Brain microvascular endothelial cell (primary cell): ENCODE measurements at regions not wholly inside any gene's neighbourhood (a gene's known extent, or its start where the extent isn't known, plus 50 kb on each side); places are given as distances from the start of the nearest gene placed in this dataset.
A peak's percentile ranks its signal among the peaks of the same experiment; 100 is the strongest.

Experiments
- DNase-seq: peaks from one replicate; pipeline ENCODE4 v3.0.0-alpha.2; 2020
- H3K27ac ChIP-seq: fragments of 250-450 bp; sonication (Bioruptor Pico); 2 replicates; pipeline ENCODE4 v1.5.1; 2020; ENCODE audit warnings: mild to moderate bottlenecking, moderate library complexity
- H3K27me3 ChIP-seq: fragments of 250-450 bp; sonication (Bioruptor Pico); replicated peaks from 2 replicates; pipeline ENCODE4 v1.5.1; 2020; ENCODE audit warnings: mild to moderate bottlenecking
- H3K36me3 ChIP-seq: fragments of 250-450 bp; sonication (Bioruptor Pico); replicated peaks from 2 replicates; pipeline ENCODE4 v1.5.1; 2020; ENCODE audit warnings: mild to moderate bottlenecking
- H3K4me3 ChIP-seq: 2 replicates; pipeline ENCODE4 v1.5.1; 2011; ENCODE audit warnings: low read depth, mild to moderate bottlenecking, control low read depth, low read length, moderate library complexity
- in situ Hi-C: cut with HindIII; loops from 2 replicates; pipeline ENCODE4 v1.10.0; 2017; ENCODE audit warnings: low sequenced_read_pairs, low pct_ligation_motif_present
- TF ChIP-seq, protein P1 (sequence below): IDR thresholded peaks from 2 replicates; pipeline ENCODE4 v1.5.1; 2011; ENCODE audit warnings: low read depth, mild to moderate bottlenecking, moderate library complexity, low read length, control low read depth, inconsistent platforms; ENCODE audit errors: missing control alignments

DNA sequence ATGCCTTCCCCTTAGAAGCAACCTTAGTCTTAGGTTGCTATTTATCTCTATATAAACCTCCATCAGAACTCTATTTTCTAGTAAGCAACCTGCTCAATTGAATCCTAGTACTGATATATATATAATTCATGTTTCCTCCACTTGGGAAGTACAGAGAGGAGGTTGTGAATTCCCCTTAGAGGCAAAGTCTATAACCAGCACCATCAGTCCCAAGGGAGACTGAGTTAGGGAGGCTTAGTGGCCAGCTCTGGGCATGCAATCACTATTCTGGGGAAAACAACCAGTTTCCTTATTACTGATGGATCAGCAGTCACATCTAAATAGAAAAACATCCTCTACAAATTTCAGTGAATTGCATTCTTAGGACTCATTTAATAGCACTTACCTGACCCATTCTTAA lies 489.1 kb downstream of the RMST start:
- no peaks in the 10 kb centered on the region for H3K36me3 ChIP-seq
- TF ChIP-seq, protein P1, sequence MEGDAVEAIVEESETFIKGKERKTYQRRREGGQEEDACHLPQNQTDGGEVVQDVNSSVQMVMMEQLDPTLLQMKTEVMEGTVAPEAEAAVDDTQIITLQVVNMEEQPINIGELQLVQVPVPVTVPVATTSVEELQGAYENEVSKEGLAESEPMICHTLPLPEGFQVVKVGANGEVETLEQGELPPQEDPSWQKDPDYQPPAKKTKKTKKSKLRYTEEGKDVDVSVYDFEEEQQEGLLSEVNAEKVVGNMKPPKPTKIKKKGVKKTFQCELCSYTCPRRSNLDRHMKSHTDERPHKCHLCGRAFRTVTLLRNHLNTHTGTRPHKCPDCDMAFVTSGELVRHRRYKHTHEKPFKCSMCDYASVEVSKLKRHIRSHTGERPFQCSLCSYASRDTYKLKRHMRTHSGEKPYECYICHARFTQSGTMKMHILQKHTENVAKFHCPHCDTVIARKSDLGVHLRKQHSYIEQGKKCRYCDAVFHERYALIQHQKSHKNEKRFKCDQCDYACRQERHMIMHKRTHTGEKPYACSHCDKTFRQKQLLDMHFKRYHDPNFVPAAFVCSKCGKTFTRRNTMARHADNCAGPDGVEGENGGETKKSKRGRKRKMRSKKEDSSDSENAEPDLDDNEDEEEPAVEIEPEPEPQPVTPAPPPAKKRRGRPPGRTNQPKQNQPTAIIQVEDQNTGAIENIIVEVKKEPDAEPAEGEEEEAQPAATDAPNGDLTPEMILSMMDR, result no peak
- H3K27me3 ChIP-seq, result no peaks in the 10 kb centered on the region
- in situ Hi-C loops, result no loop called here
- H3K27ac ChIP-seq, result no peak overlapping the region
- no peak for DNase-seq
- no peak overlapping the region for H3K4me3 ChIP-seq

DNA sequence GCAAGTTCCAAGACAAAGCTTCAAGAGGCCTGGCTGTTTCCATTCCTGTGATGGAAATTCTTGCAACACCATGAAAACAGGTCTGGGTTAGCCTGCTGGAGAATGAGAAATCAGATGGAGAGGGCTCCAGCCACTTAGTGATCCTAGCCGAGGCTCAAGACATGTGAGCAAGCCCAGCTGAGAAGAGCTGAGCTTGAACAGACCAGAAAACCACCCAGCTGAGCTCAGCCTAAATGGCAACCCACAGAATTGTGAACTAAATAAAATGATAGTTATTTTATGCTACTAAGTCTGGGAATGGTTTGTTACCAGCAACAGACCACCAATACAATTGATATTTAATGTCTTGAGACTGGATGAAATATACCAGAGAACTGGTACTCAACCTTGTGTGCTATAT lies 494.5 kb downstream of the RMST start:
- DNase-seq, result no peak
- Histone ChIP-seq H3K27me3 (no peaks in the 10 kb centered on the region), H3K4me3 (no peak overlapping the region), H3K27ac (no peak overlapping the region), H3K36me3 (no peaks in the 10 kb centered on the region)
- in situ Hi-C loops, result no loop called here
- TF ChIP-seq, protein P1, result no peak

DNA sequence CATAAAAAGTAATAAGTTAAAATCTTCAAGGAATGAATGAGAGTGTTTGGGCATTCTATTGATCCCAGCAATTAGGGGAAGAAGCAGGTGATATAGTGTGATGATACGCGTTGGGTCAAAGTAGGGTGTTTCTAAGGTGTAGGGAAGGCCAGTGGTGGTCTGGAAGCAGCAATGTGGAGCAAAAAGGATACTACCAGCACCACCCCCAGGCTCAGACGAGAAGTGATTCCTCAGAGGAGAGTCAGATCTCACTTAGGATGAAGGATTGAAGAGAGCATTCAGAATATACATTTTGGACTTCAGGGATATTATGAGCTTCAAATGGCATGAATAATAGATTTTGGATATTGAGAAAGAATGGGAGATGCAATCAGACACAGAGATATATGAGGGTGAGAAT lies 497.6 kb downstream of the RMST start:
- TF ChIP-seq, protein P1, result no peak
- in situ Hi-C loops, result no loop called here
- no peak for DNase-seq

DNA sequence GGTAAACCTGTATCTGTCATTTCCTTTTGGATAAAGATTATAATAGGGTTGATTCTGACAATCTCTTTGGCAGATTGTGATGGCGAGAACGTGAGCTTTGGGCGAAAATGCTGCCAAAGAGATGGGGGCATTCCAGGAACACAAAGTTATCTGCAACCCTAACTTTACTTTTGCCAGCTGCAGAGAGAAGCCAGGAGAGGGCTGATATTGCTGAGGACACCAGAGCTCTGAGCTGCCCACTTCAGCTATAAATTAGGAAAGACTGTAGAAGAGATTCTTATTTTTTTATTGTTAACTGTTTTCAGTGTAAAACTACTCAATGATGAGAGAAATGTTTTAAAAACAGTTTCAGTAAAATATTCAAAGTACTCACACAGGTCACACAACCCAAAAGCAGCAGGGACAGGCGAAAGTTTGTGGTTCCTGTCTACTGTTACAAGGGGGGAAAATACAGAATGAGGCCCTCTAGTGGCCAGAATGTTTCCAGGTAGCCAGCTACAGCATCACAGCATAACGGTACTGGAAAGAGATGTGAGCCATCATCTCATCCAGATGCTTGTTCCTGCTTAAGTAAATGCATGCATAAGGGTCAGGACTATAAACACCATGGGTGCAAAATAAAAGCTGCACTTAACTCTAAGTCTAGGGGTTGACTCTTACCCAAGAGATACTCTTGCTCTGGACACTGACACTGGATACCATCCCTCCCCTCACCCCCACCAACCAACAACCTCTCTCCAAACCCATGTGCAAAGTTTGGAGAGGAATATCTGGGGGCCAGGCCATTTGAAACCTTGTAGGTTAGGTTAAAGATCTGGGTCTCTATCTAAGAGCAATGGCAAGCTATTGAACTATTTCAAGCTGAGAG lies 498.4 kb downstream of the RMST start:
- in situ Hi-C loops, result no loop called here
- TF ChIP-seq, protein P1, result peak; percentile 72
- no peak overlapping the region for H3K27ac ChIP-seq
- no peak overlapping the region for H3K4me3 ChIP-seq
- DNase-seq, result no peak
- H3K27me3 ChIP-seq, result no peaks in the 10 kb centered on the region
- H3K36me3 ChIP-seq, result no peaks in the 10 kb centered on the region

More for the DNA sequence above, 497.6 kb downstream of the RMST start:
- no peak overlapping the region for H3K27ac ChIP-seq
- H3K27me3 ChIP-seq, result no peaks in the 10 kb centered on the region
- H3K4me3 ChIP-seq, result no peak overlapping the region
- H3K36me3 ChIP-seq, result no peaks in the 10 kb centered on the region

DNA sequence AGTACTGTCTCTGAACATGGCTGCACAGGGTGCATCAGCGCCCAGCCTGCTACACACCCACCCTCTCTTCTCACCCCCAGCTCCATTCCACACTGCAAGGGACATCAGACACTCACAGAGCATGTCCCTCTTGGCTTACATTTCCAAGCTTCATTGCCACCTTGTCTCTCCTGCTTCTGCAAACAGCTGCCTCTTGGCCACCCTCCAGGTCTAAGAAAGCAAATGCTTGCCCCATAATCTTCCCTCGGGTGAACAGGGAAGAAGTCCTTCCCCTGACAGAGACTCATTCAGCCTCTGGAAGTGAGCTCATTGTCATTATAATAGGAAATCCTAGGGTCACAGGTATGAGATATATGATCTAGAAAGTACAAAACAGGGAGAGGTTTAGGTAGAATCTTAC lies 505.2 kb downstream of the RMST start:
- H3K36me3 ChIP-seq, result no peaks in the 10 kb centered on the region
- TF ChIP-seq, protein P1, result no peak
- DNase-seq, result no peak
- H3K27ac ChIP-seq, result no peak overlapping the region
- in situ Hi-C loops, result no loop called here
- no peaks in the 10 kb centered on the region for H3K27me3 ChIP-seq
- H3K4me3 ChIP-seq, result no peak overlapping the region
